ENCODE measurements at regions not wholly inside any gene's neighbourhood (a gene's known extent, or its start where the extent isn't known, plus 50 kb on each side); places are given as distances from the start of the nearest gene placed in this dataset.

DNA sequence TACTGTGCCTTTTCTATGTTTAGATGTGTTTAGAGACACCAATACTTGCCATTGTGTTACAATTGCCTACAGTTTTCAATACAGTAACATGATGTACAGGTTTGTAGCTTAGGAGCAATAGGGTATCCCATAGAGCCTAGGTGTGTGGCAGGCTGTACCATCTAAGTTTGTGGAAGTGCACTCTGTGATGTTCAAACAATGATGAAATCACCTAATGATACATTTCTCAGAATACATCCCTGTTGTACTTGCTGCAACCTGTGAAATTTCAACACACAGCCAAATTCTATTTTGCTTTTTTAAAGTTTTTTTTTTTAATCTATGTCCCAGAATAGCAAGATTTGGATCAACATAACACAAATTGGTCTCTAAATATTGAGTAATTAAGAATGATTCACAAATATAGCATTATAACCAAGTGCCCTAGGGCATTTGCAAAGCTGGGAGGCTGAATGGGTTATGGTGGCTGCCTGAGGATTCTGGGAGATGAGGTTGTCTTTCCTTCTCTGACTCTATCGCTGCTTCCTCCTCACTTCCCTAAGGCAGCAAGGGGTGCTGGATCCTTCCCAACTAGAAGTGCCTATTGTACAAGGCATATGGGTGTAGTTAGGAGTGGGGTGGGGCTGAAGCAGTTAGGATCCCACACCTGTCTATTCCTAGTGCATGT lies 78.3 kb downstream of the SKA1 start (continued):
- TF ChIP-seq NANOG (IDR thresholded peaks at IDR 0.05; ENCODE audit: insufficient read depth, low read depth, low read length, poor library complexity, severe bottlenecking): no peak
- TF ChIP-seq ZNF274 (IDR thresholded peaks at IDR 0.05; ENCODE audit: borderline replicate concordance, extremely low read depth, low read length): no peak
- TF ChIP-seq JUND (IDR thresholded peaks at IDR 0.05; ENCODE audit: low read length): no peak
- TF ChIP-seq EGR1 (IDR thresholded peaks at IDR 0.05; ENCODE audit: borderline replicate concordance, low read depth, low read length): no peak
- TF ChIP-seq BCL11A (IDR thresholded peaks at IDR 0.05; ENCODE audit: low read depth in 2 of 2, low read length in 2 of 2): no peak
- TF ChIP-seq SRF (IDR thresholded peaks at IDR 0.05; ENCODE audit: low read depth, low read length): no peak
